Gastrocnemius medialis (tissue), 4 donors: ENCODE measurements at regions not wholly inside any gene's neighbourhood (a gene's known extent, or its start where the extent isn't known, plus 50 kb on each side); places are given as distances from the start of the nearest gene placed in this dataset.

Source experiments
- ATAC-seq, 2 donors: fragments of 150-250 bp; one replicate each; pipeline ENCODE4 v1.9.1; 2016
- DNase-seq, 2 donors: peaks; one replicate each; pipeline ENCODE4 v3.0.0-alpha.2; 2019
- H3K27ac ChIP-seq, 4 donors: fragments of 200-600 bp; sonication (generic); 1 replicate in 1 of 4; 2 replicates in 3 of 4; pipeline ENCODE4 v1.5.1; 2016 to 2018; ENCODE audit warnings: mild to moderate bottlenecking in 2 of 4, moderate library complexity in 1 of 4
- H3K27me3 ChIP-seq, 3 donors: fragments of 200-600 bp; sonication (generic) in 2 of 3; 1 replicate in 1 of 3; 2 replicates in 2 of 3; pipeline versions ENCODE4 v1.5.1 to v1.6.0; 2016 to 2019; ENCODE audit warnings: mild to moderate bottlenecking in 1 of 3, moderate library complexity in 1 of 3
- H3K36me3 ChIP-seq, 2 donors: fragments of 200-600 bp; sonication (generic) in 1 of 2; one replicate each; pipeline ENCODE4 v1.5.1; 2017 to 2018
- H3K4me1 ChIP-seq, 2 donors: fragments of 200-600 bp; sonication (generic) in 1 of 2; one replicate each; pipeline ENCODE4 v1.5.1; 2016 to 2017; ENCODE audit warnings: mild to moderate bottlenecking in 2 of 2
- H3K4me3 ChIP-seq, 4 donors: fragments of 200-600 bp; sonication (generic) in 3 of 4; 1 replicate in 1 of 4; 2 replicates in 3 of 4; pipeline ENCODE4 v1.5.1; 2016 to 2019; ENCODE audit warnings: mild to moderate bottlenecking in 2 of 4
- H3K9me3 ChIP-seq, 3 donors: fragments of 200-600 bp; sonication (generic) in 2 of 3; 1 replicate in 1 of 3; 2 replicates in 2 of 3; pipeline ENCODE4 v1.5.1; 2016 to 2019
- POLR2A ChIP-seq, 2 donors: fragments of 450-650 bp; IDR thresholded peaks; one replicate each; pipeline ENCODE4 v1.6.1; 2017; ENCODE audit warnings: antibody characterized with exemption in 2 of 2, mild to moderate bottlenecking in 2 of 2, moderate library complexity in 2 of 2
- in situ Hi-C, 4 donors: fragments of 200-750 bp; cut with MboI; loops; one replicate each; pipeline versions ENCODE4 v1.15.0 to v1.8.0; 2017; ENCODE audit warnings: low sequenced_read_pairs in 4 of 4
- intact Hi-C: fragments of 100-400 bp; cut with DNase I; formaldehyde crosslinking; loops from one replicate; pipeline ENCODE4 v1.15.1; 2023; ENCODE audit warnings: low total_unique reads
- TF ChIP-seq, protein P1 (sequence below), 5 experiments: fragments of 450-650 bp in 3 of 5; fragments of 200-600 bp in 2 of 5; sonication (generic) in 2 of 5; IDR thresholded peaks in 4 of 5; conservative IDR thresholded peaks in 1 of 5; 1 replicate in 4 of 5; 2 replicates in 1 of 5; pipeline ENCODE4 v1.5.1; 2016 to 2019; ENCODE audit warnings: antibody characterized with exemption in 5 of 5, mild to moderate bottlenecking in 3 of 5, moderate library complexity in 3 of 5

DNA sequence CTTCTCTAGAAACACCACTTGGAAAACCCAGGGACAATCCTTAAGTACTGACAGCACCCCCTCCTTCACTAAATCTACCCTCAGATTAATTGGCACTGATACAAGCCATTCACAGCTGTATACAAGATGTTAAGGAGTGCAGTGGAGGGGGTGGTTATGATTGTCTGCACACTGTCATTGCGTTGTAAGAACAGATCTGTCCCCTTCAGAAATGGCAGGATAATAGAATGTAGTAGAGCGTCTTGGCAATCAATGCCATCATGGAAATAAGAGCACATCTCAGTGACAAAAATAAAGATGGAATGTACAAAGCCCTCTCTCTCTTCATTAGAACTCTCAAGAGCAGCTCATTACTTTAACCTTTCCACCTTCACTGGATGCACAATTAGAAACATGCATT is 324.9 kb upstream of the TBX18 start:
- ATAC-seq (no peak), DNase-seq (no peak)
- no peak overlapping the region for H3K4me3 ChIP-seq
- in situ Hi-C loops (no loop called here), intact Hi-C loops (no loop called here)
- no peaks in the 10 kb centered on the region for H3K36me3 ChIP-seq
- no peak for TF ChIP-seq POLR2A (IDR thresholded peaks at IDR 0.05)
- TF ChIP-seq, protein P1, sequence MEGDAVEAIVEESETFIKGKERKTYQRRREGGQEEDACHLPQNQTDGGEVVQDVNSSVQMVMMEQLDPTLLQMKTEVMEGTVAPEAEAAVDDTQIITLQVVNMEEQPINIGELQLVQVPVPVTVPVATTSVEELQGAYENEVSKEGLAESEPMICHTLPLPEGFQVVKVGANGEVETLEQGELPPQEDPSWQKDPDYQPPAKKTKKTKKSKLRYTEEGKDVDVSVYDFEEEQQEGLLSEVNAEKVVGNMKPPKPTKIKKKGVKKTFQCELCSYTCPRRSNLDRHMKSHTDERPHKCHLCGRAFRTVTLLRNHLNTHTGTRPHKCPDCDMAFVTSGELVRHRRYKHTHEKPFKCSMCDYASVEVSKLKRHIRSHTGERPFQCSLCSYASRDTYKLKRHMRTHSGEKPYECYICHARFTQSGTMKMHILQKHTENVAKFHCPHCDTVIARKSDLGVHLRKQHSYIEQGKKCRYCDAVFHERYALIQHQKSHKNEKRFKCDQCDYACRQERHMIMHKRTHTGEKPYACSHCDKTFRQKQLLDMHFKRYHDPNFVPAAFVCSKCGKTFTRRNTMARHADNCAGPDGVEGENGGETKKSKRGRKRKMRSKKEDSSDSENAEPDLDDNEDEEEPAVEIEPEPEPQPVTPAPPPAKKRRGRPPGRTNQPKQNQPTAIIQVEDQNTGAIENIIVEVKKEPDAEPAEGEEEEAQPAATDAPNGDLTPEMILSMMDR (IDR thresholded peaks at IDR 0.05 in 4 of 5, conservative IDR thresholded peaks at IDR 0.05 in 1 of 5), result no peak
- H3K27me3 ChIP-seq, result no peaks in the 10 kb centered on the region
- no peaks in the 10 kb centered on the region for H3K4me1 ChIP-seq
- H3K9me3 ChIP-seq, result no peaks in the 10 kb centered on the region
- no peak overlapping the region for H3K27ac ChIP-seq

DNA sequence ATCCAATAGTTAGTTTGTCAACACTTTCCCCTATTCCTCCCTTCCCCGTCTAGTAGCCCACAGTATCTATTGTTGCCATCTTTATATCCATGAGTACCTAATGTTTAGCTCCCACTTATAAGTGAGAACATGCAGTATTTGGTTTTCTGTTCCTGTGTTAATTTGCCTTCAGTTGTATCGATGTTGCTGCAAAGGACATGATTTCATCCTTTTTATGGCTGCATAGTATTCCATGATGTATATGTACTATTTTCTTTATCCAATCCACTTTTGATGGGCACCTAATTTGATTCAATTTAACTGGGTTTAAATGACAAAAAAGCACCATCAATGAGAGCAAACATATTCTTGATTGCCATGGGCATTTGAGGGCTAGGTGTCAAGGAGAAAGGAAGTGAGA is 321.5 kb upstream of the TBX18 start:
- ATAC-seq (no peak), DNase-seq (no peak)
- intact Hi-C loops (no loop called here), in situ Hi-C loops (no loop called here)
- TF ChIP-seq, protein P1 (IDR thresholded peaks at IDR 0.05 in 4 of 5, conservative IDR thresholded peaks at IDR 0.05 in 1 of 5), result no peak
- Histone ChIP-seq H3K27me3 (no peaks in the 10 kb centered on the region), H3K27ac (no peak overlapping the region), H3K4me1 (no peaks in the 10 kb centered on the region), H3K36me3 (no peaks in the 10 kb centered on the region), H3K9me3 (no peaks in the 10 kb centered on the region), H3K4me3 (no peak overlapping the region)

- no peak for ATAC-seq
- Histone ChIP-seq H3K9me3 (no peaks in the 10 kb centered on the region), H3K4me1 (no peaks in the 10 kb centered on the region), H3K27ac (no peak overlapping the region), H3K27me3 (no peaks in the 10 kb centered on the region), H3K36me3 (no peaks in the 10 kb centered on the region), H3K4me3 (no peak overlapping the region)
- TF ChIP-seq, protein P1 (IDR thresholded peaks at IDR 0.05 in 4 of 5, conservative IDR thresholded peaks at IDR 0.05 in 1 of 5), result no peak
- TF ChIP-seq POLR2A (IDR thresholded peaks at IDR 0.05), result no peak
- no peak for DNase-seq
- intact Hi-C loops (no loop called here), in situ Hi-C loops (no loop called here)
Measured at GRCh38 chr6:85081102-85081501, 316.7 kb upstream of the TBX18 start.

DNA sequence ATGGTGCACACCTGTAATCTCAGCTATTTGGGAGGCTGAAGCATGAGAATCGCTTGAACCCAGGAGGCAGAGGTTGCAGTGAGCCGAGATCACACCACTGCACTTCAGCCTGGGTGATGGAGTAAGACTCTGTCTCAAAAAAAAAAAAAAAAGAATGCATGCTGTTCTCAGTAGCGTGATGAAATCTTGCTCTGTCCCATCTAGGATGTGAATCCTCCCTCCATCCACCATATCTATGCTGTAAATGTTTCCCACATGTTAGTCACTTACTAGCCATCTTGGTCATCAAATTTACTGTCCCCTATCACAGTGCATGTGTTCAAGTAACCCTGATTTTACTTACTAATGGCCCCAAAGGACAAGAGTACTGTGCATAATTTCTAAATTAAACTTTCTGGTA is 315.4 kb upstream of the TBX18 start:
- in situ Hi-C loops, result no loop called here
- TF ChIP-seq POLR2A (IDR thresholded peaks at IDR 0.05), result no peak
- TF ChIP-seq, protein P1 (IDR thresholded peaks at IDR 0.05 in 4 of 5, conservative IDR thresholded peaks at IDR 0.05 in 1 of 5), result no peak
- DNase-seq, result no peak

DNA sequence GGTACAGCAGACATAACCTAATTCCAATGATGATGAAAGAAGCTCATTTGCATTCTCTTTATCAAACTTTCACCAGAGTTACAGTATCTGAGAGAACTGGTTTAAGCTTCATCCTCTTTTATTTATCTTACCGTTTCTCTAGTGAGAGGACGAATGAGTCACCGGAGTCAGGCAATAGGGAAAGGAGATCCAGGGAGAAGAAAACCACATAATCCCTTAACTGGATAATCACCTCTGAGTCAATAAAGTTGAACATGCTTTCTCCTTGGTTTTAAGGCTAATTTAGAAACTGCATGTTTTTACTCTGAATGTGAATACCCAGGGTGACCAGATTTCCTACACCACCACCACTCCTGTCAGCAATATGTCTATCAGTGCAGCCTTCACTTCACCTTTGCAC is 313.7 kb upstream of the TBX18 start:
- intact Hi-C loops, result no loop called here
- in situ Hi-C loops, result no loop called here

More for the DNA sequence above, 315.4 kb upstream of the TBX18 start:
- H3K9me3 ChIP-seq, result no peaks in the 10 kb centered on the region
- no peak overlapping the region for H3K4me3 ChIP-seq
- no peak for ATAC-seq
- H3K27ac ChIP-seq, result no peak overlapping the region
- no peaks in the 10 kb centered on the region for H3K36me3 ChIP-seq
- H3K4me1 ChIP-seq, result no peaks in the 10 kb centered on the region
- intact Hi-C loops, result no loop called here
- H3K27me3 ChIP-seq, result no peaks in the 10 kb centered on the region

More for the DNA sequence above, 313.7 kb upstream of the TBX18 start:
- H3K36me3 ChIP-seq, result no peaks in the 10 kb centered on the region
- H3K27me3 ChIP-seq, result no peaks in the 10 kb centered on the region
- no peaks in the 10 kb centered on the region for H3K4me1 ChIP-seq
- ATAC-seq (no peak), DNase-seq (no peak)
- H3K9me3 ChIP-seq, result no peaks in the 10 kb centered on the region
- H3K27ac ChIP-seq, result no peak overlapping the region
- TF ChIP-seq, protein P1 (IDR thresholded peaks at IDR 0.05 in 4 of 5, conservative IDR thresholded peaks at IDR 0.05 in 1 of 5), result no peak
- TF ChIP-seq POLR2A (IDR thresholded peaks at IDR 0.05), result no peak
- no peak overlapping the region for H3K4me3 ChIP-seq
